Endothelial cell (in vitro differentiated cells): ENCODE measurements at regions not wholly inside any gene's neighbourhood (a gene's known extent, or its start where the extent isn't known, plus 50 kb on each side); places are given as distances from the start of the nearest gene placed in this dataset.

Source experiments
- DNase-seq: peaks from one replicate; pipeline ENCODE4 v3.0.0; 2021; ENCODE audit warnings: low spot score
- H3K27ac Mint-ChIP-seq: one replicate; pipeline ENCODE4 v1.8.0; 2021; ENCODE audit warnings: mixed read lengths, inconsistent platforms; ENCODE audit not compliant: unreplicated experiment
- H3K27me3 Mint-ChIP-seq: one replicate; pipeline ENCODE4 v1.8.0; 2021; ENCODE audit warnings: mild to moderate bottlenecking, moderate library complexity, mixed read lengths, inconsistent platforms; ENCODE audit not compliant: unreplicated experiment
- H3K36me3 Mint-ChIP-seq: one replicate; pipeline ENCODE4 v1.8.0; 2021; ENCODE audit warnings: mild to moderate bottlenecking, low read depth, mixed read lengths, inconsistent platforms; ENCODE audit not compliant: unreplicated experiment
- H3K4me1 Mint-ChIP-seq: one replicate; pipeline ENCODE4 v1.8.0; 2021; ENCODE audit warnings: mild to moderate bottlenecking, mixed read lengths, inconsistent platforms; ENCODE audit not compliant: unreplicated experiment
- H3K4me3 Mint-ChIP-seq: one replicate; pipeline ENCODE4 v1.8.0; 2021; ENCODE audit warnings: mild to moderate bottlenecking, mixed read lengths, inconsistent platforms; ENCODE audit not compliant: unreplicated experiment
- H3K9me3 Mint-ChIP-seq: one replicate; pipeline ENCODE4 v1.8.0; 2021; ENCODE audit warnings: mixed read lengths, inconsistent platforms; ENCODE audit not compliant: unreplicated experiment
- TF ChIP-seq, protein P1 (sequence below): fragments of 200-600 bp; sonication (generic); IDR thresholded peaks from one replicate; pipeline ENCODE4 v1.5.0; 2021; ENCODE audit warnings: antibody characterized with exemption; ENCODE audit not compliant: unreplicated experiment

DNA sequence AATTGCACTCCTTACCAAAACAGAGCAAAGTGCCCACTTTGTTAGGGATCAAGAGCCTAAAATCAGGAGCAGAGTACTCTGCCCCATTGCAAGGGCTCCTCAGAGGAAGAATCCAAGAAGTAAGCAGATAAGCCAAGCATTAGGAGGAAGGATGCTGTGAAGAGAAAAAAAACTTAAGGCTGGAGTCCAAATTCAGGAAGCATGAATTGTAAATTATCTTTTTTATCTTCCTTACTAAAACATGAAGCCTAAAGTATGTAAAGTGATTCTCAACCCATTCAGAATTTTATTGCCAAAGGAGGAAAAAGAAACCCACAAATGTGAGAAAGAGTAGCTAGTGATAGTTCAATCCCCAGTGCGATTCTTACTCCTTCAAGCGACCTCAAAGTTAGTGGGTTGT is 523.9 kb downstream of the TAF11L14 start:
- no peak overlapping the region for H3K4me3 Mint-ChIP-seq
- no peaks in the 10 kb centered on the region for H3K9me3 Mint-ChIP-seq
- no peak overlapping the region for H3K27ac Mint-ChIP-seq
- H3K27me3 Mint-ChIP-seq: no peaks in the 10 kb centered on the region
- TF ChIP-seq, protein P1, sequence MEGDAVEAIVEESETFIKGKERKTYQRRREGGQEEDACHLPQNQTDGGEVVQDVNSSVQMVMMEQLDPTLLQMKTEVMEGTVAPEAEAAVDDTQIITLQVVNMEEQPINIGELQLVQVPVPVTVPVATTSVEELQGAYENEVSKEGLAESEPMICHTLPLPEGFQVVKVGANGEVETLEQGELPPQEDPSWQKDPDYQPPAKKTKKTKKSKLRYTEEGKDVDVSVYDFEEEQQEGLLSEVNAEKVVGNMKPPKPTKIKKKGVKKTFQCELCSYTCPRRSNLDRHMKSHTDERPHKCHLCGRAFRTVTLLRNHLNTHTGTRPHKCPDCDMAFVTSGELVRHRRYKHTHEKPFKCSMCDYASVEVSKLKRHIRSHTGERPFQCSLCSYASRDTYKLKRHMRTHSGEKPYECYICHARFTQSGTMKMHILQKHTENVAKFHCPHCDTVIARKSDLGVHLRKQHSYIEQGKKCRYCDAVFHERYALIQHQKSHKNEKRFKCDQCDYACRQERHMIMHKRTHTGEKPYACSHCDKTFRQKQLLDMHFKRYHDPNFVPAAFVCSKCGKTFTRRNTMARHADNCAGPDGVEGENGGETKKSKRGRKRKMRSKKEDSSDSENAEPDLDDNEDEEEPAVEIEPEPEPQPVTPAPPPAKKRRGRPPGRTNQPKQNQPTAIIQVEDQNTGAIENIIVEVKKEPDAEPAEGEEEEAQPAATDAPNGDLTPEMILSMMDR: no peak
- H3K36me3 Mint-ChIP-seq: no peaks in the 10 kb centered on the region
- H3K4me1 Mint-ChIP-seq: peaks cover 1% of the 10 kb centered on the region
- DNase-seq: no peak

GRCh38 chr5:18159331-18159730 is 525.1 kb downstream of the TAF11L14 start:
- H3K27me3 Mint-ChIP-seq: no peaks in the 10 kb centered on the region
- no peak for DNase-seq
- no peaks in the 10 kb centered on the region for H3K9me3 Mint-ChIP-seq
- no peaks in the 10 kb centered on the region for H3K4me1 Mint-ChIP-seq
- H3K27ac Mint-ChIP-seq: no peak overlapping the region
- H3K36me3 Mint-ChIP-seq: no peaks in the 10 kb centered on the region
- TF ChIP-seq, protein P1: no peak
- no peak overlapping the region for H3K4me3 Mint-ChIP-seq

GRCh38 chr5:18171684-18172083 is 537.4 kb downstream of the TAF11L14 start:
- TF ChIP-seq, protein P1: no peak
- no peaks in the 10 kb centered on the region for H3K27me3 Mint-ChIP-seq
- H3K4me1 Mint-ChIP-seq: no peaks in the 10 kb centered on the region
- no peaks in the 10 kb centered on the region for H3K36me3 Mint-ChIP-seq
- H3K27ac Mint-ChIP-seq: no peak overlapping the region
- peaks cover 4% of the 10 kb centered on the region for H3K9me3 Mint-ChIP-seq
- no peak for DNase-seq
- no peak overlapping the region for H3K4me3 Mint-ChIP-seq

GRCh38 chr5:18179579-18179978 is 545.3 kb downstream of the TAF11L14 start:
- Mint-ChIP-seq H3K36me3 (no peaks in the 10 kb centered on the region), H3K9me3 (no peaks in the 10 kb centered on the region), H3K27ac (no peak overlapping the region), H3K27me3 (peaks cover 2% of the 10 kb centered on the region), H3K4me3 (no peak overlapping the region), H3K4me1 (no peaks in the 10 kb centered on the region)
- no peak for DNase-seq
- TF ChIP-seq, protein P1: no peak

- no peaks in the 10 kb centered on the region for H3K9me3 Mint-ChIP-seq
- no peak for DNase-seq
- H3K4me1 Mint-ChIP-seq: no peaks in the 10 kb centered on the region
- H3K36me3 Mint-ChIP-seq: no peaks in the 10 kb centered on the region
- H3K27ac Mint-ChIP-seq: no peak overlapping the region
- H3K4me3 Mint-ChIP-seq: no peak overlapping the region
- peaks cover 2% of the 10 kb centered on the region for H3K27me3 Mint-ChIP-seq
- TF ChIP-seq, protein P1: no peak
These were observed 547.3 kb downstream of the TAF11L14 start for GRCh38 chr5:18181575-18181974.
